ENCODE measurements at regions not wholly inside any gene's neighbourhood (a gene's known extent, or its start where the extent isn't known, plus 50 kb on each side); places are given as distances from the start of the nearest gene placed in this dataset.

- DNase-seq (ENCODE audit: low read depth): no peak
- TF ChIP-seq MAX (IDR thresholded peaks at IDR 0.05; ENCODE audit: low read depth, low read length): no peak
- no peak for TF ChIP-seq MYC (IDR thresholded peaks at IDR 0.05; ENCODE audit: low read depth, low read length)
- no peak for TF ChIP-seq CTCF (IDR thresholded peaks at IDR 0.05; ENCODE audit: low read depth, low read length)
- no peak for TF ChIP-seq POLR2A (IDR thresholded peaks at IDR 0.05; ENCODE audit: extremely low read depth, insufficient read length)
- no peak overlapping the region for H3K4me3 ChIP-seq (ENCODE audit: low read depth, low read length)
Measured at GRCh38 chr4:151833174-151833573, 72.4 kb upstream of the GATB start.

- no peak for TF ChIP-seq MAX (IDR thresholded peaks at IDR 0.05; ENCODE audit: low read depth, low read length)
- TF ChIP-seq CTCF (IDR thresholded peaks at IDR 0.05; ENCODE audit: low read depth, low read length): no peak
- TF ChIP-seq POLR2A (IDR thresholded peaks at IDR 0.05; ENCODE audit: extremely low read depth, insufficient read length): no peak
- TF ChIP-seq MYC (IDR thresholded peaks at IDR 0.05; ENCODE audit: low read depth, low read length): no peak
- DNase-seq (ENCODE audit: low read depth): no peak
- no peak overlapping the region for H3K4me3 ChIP-seq (ENCODE audit: low read depth, low read length)
Measured at GRCh38 chr4:151831526-151831925, 70.7 kb upstream of the GATB start.

GRCh38 chr4:151830168-151830567 lies 69.4 kb upstream of the GATB start:
- no peak overlapping the region for H3K4me3 ChIP-seq (ENCODE audit: low read depth, low read length)
- TF ChIP-seq CTCF (IDR thresholded peaks at IDR 0.05; ENCODE audit: low read depth, low read length): no peak
- no peak for TF ChIP-seq POLR2A (IDR thresholded peaks at IDR 0.05; ENCODE audit: extremely low read depth, insufficient read length)
- no peak for TF ChIP-seq MYC (IDR thresholded peaks at IDR 0.05; ENCODE audit: low read depth, low read length)
- TF ChIP-seq MAX (IDR thresholded peaks at IDR 0.05; ENCODE audit: low read depth, low read length): no peak
- DNase-seq (ENCODE audit: low read depth): no peak

- TF ChIP-seq CTCF (IDR thresholded peaks at IDR 0.05; ENCODE audit: low read depth, low read length) (no peak), POLR2A (IDR thresholded peaks at IDR 0.05; ENCODE audit: extremely low read depth, insufficient read length) (no peak), MYC (IDR thresholded peaks at IDR 0.05; ENCODE audit: low read depth, low read length) (no peak), MAX (IDR thresholded peaks at IDR 0.05; ENCODE audit: low read depth, low read length) (no peak)
- no peak overlapping the region for H3K4me3 ChIP-seq (ENCODE audit: low read depth, low read length)
- DNase-seq (ENCODE audit: low read depth): no peak
Measured at GRCh38 chr4:151829309-151829708, 68.5 kb upstream of the GATB start.

GRCh38 chr4:151824656-151825055 lies 63.8 kb upstream of the GATB start:
- TF ChIP-seq CTCF (IDR thresholded peaks at IDR 0.05; ENCODE audit: low read depth, low read length) (no peak), MYC (IDR thresholded peaks at IDR 0.05; ENCODE audit: low read depth, low read length) (no peak), MAX (IDR thresholded peaks at IDR 0.05; ENCODE audit: low read depth, low read length) (no peak), POLR2A (IDR thresholded peaks at IDR 0.05; ENCODE audit: extremely low read depth, insufficient read length) (no peak)
- no peak overlapping the region for H3K4me3 ChIP-seq (ENCODE audit: low read depth, low read length)
- DNase-seq (ENCODE audit: low read depth): no peak

GRCh38 chr4:151822331-151822730 lies 61.5 kb upstream of the GATB start:
- DNase-seq (ENCODE audit: low read depth): no peak
- TF ChIP-seq MYC (IDR thresholded peaks at IDR 0.05; ENCODE audit: low read depth, low read length) (no peak), CTCF (IDR thresholded peaks at IDR 0.05; ENCODE audit: low read depth, low read length) (no peak)
- H3K4me3 ChIP-seq (ENCODE audit: low read depth, low read length): no peak overlapping the region

All from NB4 (cell line).